ENCODE measurements at regions not wholly inside any gene's neighbourhood (a gene's known extent, or its start where the extent isn't known, plus 50 kb on each side); places are given as distances from the start of the nearest gene placed in this dataset.

DNA sequence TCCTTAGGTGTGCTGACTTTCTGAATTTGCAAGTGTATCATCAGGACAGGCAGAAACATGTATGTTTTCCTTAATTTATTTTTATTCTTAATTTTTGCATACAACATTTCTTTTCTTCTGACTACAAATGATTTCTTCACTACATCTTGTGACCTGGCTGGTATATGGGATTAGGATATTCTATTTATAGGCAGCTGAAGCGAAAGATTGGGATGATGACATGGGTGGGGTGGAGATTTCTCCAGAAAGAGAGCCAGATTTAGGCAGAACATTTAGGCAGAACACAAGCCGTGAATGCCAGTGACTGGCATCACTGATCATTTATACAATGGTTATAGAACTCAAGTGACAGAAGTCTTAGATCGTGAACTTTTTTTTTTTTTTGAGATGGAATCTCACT, 256.7 kb downstream of the KLF6 start:
- FAIRE-seq, result no peak
- no peak for DNase-seq (ENCODE audit: insufficient read length, low spot score)

DNA sequence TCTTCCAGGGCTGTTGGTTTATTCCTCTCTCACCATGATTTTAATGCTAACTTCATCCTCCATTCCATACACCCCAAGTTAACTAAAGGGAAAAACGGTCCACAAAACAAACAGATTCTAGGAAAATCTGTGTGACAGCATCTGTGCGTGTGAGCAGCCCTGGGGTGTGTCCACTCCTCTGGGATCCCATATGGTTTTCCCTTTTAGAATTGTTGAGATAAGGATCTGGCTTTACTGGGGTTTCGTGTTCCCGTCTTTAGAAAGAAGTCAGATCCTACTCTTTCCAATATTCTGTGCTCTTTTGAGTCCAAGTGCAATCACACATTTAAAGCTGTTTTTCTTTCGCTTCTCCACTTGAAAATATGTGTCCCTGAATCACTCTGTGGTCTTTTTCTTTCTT, 257.1 kb downstream of the KLF6 start:
- FAIRE-seq (no peak), DNase-seq (ENCODE audit: insufficient read length, low spot score) (no peak)

DNA sequence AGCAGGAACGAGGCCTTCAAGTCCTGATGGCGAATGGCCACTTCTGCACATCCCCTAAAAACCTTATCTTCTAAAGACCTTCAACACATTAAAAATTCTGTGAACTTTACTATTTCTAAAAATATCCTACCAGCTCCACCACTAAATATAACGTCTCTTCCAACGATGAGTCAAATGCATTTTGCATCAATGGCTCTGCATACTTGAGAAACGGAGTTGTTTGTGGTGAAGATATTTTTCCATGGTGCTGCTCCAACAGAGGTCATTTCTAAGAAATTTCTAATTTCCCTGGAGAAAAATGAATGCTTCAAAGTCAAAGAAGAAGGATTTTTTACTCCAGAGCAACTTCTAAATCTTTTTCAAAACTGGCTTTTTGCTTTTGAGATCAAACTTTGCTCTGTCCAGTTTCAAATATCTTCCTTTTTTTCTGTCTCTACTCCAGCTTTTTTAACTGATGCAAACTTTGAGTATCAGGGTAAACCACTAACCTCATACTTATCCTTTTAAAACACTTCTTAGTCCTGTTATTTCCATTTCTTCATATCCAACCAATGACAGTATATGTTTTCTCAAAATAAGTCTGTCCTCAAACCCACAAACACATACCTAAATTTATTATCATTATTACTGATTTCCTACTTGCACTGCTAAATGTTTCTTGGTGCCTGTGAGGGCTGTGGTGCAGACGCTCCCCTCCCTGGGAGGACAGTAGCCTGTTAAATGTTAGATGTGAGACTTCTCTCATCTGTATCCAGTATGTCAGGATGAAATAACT, 258.1 kb downstream of the KLF6 start:
- DNase-seq (ENCODE audit: insufficient read length, low spot score), result no peak
- no peak for FAIRE-seq

DNA sequence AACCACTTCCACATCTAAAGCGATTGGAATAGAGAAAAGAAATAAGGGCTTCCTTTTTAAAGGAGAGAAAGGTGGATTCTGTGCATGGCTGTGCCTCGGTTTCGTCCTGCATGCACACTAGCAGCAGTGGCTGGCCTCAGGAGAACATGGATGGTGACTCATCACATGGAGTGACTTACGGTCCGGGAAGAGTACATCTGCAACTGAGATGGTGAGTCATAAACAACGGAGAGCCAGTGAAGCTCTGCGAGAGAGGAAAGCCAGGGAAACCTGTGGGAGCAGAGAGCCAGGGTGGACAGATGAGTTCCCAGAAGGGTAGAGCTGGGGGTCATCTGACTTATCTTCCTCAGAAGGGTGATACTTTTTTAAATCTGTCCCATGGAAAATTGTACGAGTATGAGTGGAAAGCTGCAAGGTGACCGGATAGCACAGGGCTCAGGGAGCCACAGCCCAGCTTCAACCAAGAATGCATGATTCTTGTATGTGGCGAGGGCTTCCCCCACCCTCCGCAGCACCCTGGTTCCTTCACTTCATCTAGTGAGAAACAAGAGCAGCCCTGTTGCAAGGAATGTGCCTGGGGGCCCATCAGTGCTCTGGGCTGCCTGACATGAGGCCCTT, 259.1 kb downstream of the KLF6 start:
- DNase-seq (ENCODE audit: insufficient read length, low spot score), result peak; percentile 93
- peak; percentile 94 for FAIRE-seq

DNA sequence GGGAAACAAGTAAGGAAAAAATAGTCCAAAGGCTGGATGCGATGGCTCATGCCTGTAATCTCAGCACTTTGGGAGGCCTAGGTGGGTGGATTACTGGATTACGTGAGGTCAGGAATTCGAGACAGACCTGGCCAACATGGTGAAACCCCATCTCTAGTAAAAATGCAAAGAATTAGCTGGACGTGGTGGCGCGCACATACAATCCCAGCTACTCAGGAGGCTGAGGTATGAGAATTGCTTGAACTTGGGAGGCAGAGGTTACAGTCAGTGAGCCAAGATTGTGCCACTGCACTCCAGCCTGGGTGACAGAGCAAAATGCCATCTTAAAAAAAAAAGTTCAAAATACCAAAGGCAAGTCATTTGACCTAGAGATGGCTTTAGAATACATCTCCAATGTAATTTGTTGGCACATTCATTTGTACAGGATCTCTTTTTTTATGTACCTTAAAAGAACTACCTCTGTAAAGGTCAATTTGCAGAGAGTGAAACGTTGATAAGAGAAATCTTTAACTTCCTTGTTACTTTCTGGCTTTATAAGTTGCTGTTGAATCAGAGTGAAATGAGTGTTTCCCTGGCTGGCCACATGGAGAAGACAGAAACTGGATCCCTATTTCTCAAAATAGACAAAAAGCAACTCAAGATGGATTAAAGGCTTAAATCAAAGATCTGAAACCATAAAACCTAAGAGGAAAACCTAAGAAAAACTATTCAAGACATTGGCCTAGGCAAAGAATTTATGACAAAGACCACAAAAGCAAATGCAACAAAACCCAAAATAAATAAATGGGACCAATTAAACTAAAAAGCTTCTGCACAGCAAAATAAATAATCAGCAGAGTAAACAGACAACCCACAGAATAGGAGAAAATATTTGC, 260.7 kb downstream of the KLF6 start:
- no peak for FAIRE-seq

DNA sequence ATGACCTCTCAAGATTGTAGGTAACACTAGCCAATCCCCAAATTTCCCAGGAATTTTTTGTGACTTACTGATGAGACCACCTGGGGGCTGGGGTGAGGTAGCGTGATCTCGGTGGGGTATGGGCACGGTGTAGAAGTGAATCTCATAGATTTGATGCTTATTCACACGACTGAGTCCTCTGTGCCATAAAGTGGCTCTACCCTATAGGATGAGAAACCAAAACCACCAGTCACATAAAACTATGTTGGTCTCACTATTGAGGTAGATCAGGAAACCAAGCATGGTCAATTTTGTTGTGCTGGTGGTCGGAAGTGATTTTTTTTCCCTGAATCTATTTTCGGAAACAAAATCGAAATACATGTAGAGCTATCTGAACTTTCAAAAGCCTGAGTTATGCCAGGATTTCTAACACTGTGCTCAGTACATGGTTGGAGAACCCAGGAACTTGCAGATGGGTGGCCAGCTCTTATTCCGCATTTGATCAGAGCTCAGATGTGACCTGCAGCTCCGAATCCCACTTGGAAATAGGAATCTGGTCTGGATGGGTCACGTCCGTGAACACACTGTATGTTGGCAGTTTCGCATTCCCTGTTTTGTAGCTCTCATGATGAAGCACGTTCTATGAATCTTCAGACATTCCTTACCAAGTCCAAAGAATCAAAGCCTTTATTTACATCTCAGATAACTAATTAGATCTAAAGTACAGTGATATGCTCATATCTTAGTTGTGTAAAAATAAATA, 261.5 kb downstream of the KLF6 start:
- DNase-seq (ENCODE audit: insufficient read length, low spot score), result no peak
- FAIRE-seq, result no peak

More for the DNA sequence above, 260.7 kb downstream of the KLF6 start:
- DNase-seq (ENCODE audit: insufficient read length, low spot score), result no peak

DNA sequence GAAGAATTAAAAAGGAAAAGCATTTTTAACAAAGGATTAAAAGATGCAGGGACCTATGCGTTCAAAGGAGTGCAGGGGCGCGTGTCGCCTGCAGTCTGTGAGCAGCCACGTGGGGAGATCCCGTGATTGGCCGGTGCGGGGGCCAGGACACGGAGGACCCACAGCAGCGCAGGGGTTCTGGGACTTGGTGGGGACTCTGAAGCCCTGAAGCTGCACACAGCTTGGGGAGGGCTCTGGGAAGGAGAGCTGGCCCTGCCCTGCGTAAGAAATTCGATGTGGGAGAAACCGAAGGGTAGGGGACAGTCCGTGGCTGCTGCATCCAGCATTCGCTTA, 268.1 kb downstream of the KLF6 start:
- no peak for FAIRE-seq

DNA sequence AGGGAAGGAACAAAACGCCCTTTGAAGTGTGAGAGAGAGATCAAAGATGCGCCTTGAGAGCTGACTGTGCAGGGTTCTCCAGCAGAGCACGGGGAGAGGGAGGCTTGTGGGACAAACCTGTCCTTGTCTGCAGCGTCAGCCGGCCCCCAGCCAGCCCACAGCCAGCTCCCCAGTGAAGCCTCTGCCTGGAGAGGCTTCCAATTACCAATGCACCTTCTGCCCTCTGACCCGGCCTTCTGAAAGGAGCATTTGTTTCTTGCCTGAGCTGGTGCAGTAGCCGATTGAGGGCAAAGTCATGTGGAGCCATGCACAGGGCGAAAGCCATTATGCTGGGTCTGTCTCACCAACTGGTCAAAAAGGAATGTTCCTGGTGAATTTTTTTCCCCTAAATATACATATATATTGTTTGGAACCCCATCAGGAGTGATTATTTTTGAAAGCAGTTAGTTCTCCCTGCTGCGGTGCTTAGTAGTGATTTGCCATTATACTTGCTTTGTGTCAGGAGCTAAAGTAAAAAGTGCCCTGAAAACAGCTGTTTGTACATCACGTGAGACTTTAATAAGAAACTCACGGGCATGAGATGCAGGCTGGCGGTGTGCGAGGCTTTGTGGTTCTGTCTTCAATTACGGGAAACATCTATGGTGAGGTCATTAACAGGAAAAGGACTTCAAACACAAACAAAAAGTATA, 268.6 kb downstream of the KLF6 start:
- DNase-seq (ENCODE audit: insufficient read length, low spot score) (no peak), FAIRE-seq (no peak)

More for the DNA sequence above, 268.1 kb downstream of the KLF6 start:
- no peak for DNase-seq (ENCODE audit: insufficient read length, low spot score)

DNA sequence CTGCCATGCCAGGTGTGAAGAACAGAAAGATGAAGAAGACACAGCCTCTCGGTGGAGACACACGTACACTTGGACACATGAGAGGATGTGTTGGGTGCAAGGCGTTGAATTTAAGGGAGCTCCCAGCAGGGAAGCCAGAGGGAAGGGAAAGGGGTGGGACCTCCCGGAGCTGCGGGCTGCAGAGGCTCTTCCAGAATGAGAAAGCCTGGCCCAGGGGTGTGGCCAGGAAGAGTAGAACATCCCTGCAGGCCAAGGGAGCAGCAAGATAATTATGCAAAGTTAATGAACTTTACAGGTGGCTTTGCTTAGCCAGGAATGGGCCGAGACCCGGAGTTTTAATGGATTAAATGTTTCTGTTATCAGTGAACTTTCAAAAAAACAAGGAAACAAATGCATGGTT, 270.3 kb downstream of the KLF6 start:
- FAIRE-seq, result no peak

DNA sequence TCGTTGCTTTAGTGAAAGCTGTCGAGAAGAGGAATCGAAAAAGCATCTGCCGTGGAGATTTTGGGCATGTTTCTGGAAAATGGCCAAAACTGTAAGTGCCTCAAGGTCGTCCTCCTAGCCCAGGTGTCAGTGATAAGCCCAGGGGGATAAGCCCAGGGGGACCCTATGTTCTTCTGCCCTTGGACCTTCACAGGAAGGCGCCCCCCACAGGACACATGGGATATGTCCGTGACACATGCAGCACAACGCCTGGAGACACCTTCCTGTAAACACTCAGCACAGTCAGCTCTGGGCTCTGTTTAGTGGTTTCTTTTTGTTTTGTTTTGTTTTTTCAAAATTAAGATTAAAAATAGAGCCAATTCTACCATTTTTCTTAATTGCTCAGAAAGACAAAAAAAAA, 272.7 kb downstream of the KLF6 start:
- no peak for FAIRE-seq
- DNase-seq (ENCODE audit: insufficient read length, low spot score), result no peak

More for the DNA sequence above, 270.3 kb downstream of the KLF6 start:
- DNase-seq (ENCODE audit: insufficient read length, low spot score), result no peak

DNA sequence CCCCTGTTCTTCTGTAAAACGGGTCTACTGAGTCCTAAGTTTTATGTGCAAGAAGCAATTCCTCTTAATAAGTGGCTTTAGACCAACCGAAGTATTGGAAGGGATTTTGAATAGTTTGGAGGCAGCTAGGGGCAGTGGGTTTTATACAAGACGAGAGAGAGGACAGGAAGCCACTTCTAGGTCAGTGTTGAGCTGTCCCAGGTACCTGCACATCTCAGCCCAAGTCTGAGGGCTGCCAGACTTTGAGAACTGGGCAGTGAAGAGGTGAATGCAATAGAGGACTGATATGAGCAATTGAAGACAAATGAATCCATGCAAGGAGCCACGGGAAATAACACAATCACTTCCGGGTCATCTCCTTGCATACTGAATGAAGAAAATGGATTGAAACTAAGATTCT, 273.5 kb downstream of the KLF6 start:
- DNase-seq (ENCODE audit: insufficient read length, low spot score) (no peak), FAIRE-seq (no peak)

DNA sequence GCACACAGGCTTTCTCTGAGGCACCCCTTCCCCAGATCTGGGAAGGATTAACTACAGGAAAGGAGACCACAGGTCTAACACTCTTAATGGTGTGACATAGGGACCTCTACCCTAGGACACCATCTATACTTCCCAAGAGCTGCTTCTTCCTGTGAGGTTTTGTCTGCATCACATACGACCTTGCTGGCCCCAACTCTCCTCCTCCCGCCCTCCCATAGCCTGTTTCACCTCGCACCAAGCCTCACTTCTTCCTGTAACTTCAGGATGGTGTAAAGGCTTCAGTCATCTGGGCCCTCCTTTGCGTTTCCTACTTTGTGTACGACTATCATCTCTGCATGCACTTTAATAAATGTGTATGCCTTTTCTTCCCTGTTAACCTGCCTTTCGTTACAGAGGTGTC, 274.3 kb downstream of the KLF6 start:
- DNase-seq (ENCODE audit: insufficient read length, low spot score) (no peak), FAIRE-seq (no peak)

DNA sequence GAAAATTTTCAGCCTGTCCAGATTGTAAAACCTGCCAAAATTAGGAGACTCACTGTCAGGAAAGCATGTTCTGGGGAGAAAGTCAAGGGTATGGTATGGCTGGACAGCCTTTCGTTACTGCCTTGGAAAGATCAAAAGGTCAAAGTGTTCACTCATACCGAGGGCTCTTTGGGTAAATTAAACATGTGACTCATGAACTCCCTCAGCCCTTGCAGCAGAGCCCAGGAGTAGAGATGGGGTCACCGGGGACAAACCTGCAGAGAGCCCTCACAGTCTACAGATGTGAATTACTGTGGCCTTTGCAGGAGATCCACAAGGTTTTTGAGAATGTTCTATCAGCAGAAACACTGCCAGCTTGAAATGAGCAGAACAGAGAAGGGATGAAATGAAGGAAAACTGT, 275.7 kb downstream of the KLF6 start:
- FAIRE-seq, result no peak

DNA sequence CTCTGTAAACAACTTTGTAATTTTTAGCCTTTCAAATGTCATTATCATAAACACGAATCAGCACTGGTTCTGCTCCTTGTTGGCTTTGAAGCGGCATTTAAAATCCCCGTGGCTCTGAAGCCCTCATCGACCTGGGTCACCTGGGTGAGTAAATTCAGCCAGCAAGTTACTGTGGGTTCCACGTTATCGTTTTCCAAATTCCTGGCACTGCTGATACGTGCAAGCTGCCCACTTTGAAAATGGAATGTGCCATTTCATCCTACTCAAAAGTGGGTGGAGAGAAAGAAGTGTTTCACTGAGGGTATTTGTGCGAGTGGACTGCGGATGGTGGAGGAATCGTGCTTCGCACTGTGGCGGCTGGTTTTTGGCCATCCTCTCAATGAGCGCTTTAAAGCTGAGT, 281.7 kb downstream of the KLF6 start:
- DNase-seq (ENCODE audit: insufficient read length, low spot score) (no peak), FAIRE-seq (no peak)

More for the DNA sequence above, 275.7 kb downstream of the KLF6 start:
- no peak for DNase-seq (ENCODE audit: insufficient read length, low spot score)

DNA sequence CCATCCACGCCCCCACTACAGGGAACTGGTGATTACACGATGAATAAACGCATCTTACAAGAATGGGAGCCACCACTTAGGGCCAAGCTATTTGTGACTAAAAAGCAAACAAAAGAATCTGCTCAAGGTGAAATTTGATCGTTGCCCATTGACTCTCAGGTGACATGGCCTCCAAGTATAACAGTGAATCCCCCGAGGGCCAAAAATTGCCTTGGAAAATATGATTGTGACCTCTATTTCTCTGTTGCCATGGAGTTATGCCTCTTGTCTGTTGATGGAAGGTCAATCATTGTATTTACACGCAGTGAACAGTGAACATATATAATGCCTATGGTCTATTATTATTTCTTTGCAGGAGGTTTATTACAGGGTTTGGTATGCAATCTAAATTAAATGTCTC, 282.3 kb downstream of the KLF6 start:
- FAIRE-seq (no peak), DNase-seq (ENCODE audit: insufficient read length, low spot score) (no peak)

DNA sequence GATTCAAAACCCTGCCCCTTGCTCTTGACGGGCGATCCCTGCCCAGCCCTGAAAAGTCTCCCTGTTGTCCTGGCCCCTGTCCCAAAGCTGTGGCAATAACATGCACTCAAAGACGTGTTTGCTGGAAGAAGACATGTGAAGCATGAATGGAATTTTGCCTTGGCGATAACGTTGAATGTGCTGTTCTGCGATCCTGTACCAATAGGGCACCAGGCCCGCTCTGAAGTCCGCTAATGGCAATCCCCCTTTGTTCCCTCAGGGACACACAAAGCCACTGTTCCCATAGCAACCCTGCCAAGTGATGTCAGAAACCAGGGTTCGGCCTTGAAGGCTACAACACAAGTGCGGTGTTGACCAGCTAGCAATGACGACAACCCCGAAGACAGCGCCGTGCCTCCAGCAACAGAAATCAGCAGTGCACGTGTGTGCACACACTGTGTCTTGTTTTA, 284.6 kb downstream of the KLF6 start:
- peak; percentile 36 for FAIRE-seq
- DNase-seq (ENCODE audit: insufficient read length, low spot score), result no peak

DNA sequence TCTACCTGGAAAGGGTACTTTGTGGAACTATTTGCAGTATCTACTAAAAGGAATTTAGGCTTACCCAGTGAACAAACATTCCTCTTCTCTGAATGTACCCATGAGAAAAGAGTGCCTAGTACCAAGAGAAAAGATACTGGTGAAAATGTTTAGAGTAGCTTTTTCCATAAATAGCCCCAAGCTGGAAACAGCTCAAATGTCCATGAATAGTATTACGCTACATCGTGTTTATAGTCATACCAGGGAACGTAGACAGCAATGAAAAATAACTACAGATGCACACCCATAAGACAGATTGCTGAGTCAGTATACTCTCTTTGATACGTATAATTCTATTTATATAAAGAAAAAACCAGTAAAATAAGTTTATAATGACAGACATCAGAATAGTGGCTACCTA, 285.9 kb downstream of the KLF6 start:
- FAIRE-seq, result no peak
- DNase-seq (ENCODE audit: insufficient read length, low spot score), result no peak

DNA sequence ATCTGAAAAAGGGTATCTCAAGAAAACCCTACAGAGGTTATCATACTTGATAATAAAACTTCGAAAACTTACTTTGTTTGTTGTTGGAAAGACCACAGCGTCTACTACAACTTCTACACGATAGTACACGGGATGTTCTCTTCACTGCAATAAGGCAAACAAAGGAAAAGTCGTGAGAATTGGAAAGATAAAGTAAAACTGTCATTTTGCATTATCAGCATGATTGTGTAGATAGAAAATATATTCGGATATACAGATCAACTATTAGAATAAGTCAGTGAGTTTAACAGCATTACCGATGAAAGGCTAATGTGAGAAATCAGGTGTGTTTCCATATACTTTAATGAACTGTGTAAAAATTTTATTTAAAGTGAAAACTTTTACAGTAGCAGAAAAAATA, 287.4 kb downstream of the KLF6 start:
- DNase-seq (ENCODE audit: insufficient read length, low spot score), result no peak
- FAIRE-seq, result no peak

DNA sequence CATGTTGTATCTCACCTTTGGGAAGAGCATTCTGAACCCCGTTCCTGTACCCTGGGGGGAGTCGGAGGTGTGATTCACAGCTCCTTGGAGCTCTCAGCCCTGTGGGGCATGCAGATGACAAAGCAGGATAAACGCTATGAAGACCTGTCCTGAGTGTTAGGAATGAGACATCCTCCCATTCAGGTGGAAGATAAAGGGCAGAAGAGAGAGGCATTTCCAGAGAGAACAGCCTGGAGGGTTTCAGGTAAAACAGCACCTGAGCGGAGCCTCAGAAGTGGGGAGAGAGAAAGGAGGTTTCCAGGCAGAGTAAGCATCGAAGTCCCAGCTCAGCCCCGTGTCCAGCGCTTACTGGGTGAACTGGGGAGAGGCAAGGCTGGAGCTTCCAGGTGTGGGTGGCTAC, 288.9 kb downstream of the KLF6 start:
- no peak for FAIRE-seq

DNA sequence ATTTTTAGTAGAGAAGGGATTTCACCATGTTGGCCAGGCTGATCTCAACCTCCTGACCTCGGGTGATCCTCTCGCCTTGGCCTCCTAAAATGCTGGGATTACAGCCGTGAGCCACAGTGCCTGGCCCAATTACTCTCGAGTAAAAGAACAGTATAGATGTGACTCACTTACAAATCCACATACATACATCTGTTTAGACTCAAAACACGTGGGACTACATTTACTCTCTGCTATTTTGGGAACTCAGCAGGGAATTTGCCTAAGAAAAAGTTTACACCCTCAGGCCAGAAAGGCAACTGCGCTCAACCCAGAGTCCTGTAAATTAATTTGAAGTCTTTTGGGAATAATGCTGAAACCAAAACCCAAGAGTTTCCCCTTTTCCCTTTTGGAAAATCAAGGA, 289.7 kb downstream of the KLF6 start:
- DNase-seq (ENCODE audit: insufficient read length, low spot score) (no peak), FAIRE-seq (no peak)

More for the DNA sequence above, 288.9 kb downstream of the KLF6 start:
- DNase-seq (ENCODE audit: insufficient read length, low spot score), result no peak
